ENCODE measurements at regions not wholly inside any gene's neighbourhood (a gene's known extent, or its start where the extent isn't known, plus 50 kb on each side); places are given as distances from the start of the nearest gene placed in this dataset.

GRCh38 chr2:215841175-215841816 lies 172.1 kb downstream of the MREG start:
- H3K4me3 ChIP-seq (ENCODE audit: low read depth, low read length) = no peak overlapping the region
- no peak for TF ChIP-seq CTCF (IDR thresholded peaks at IDR 0.05; ENCODE audit: low read depth, low read length)

GRCh38 chr2:215839816-215840215 lies 173.5 kb downstream of the MREG start:
- no peak for TF ChIP-seq CTCF (IDR thresholded peaks at IDR 0.05; ENCODE audit: low read depth, low read length)
- H3K4me3 ChIP-seq (ENCODE audit: low read depth, low read length) = no peak overlapping the region

- TF ChIP-seq CTCF (IDR thresholded peaks at IDR 0.05; ENCODE audit: low read depth, low read length) = no peak
Observed at GRCh38 chr2:215839309-215839708, 174.0 kb downstream of the MREG start.

GRCh38 chr2:215836881-215837280 lies 176.5 kb downstream of the MREG start:
- TF ChIP-seq CTCF (IDR thresholded peaks at IDR 0.05; ENCODE audit: low read depth, low read length) = no peak
- H3K4me3 ChIP-seq (ENCODE audit: low read depth, low read length) = no peak overlapping the region

More at GRCh38 chr2:215839309-215839708, 174.0 kb downstream of the MREG start:
- H3K4me3 ChIP-seq (ENCODE audit: low read depth, low read length) = no peak overlapping the region

- TF ChIP-seq CTCF (IDR thresholded peaks at IDR 0.05; ENCODE audit: low read depth, low read length) = no peak
- H3K4me3 ChIP-seq (ENCODE audit: low read depth, low read length) = no peak overlapping the region
Observed at GRCh38 chr2:215835657-215836056, 177.7 kb downstream of the MREG start.

- no peak for TF ChIP-seq CTCF (IDR thresholded peaks at IDR 0.05; ENCODE audit: low read depth, low read length)
- H3K4me3 ChIP-seq (ENCODE audit: low read depth, low read length) = no peak overlapping the region
Observed at GRCh38 chr2:215835231-215835630, 178.1 kb downstream of the MREG start.

- no peak overlapping the region for H3K4me3 ChIP-seq (ENCODE audit: low read depth, low read length)
- TF ChIP-seq CTCF (IDR thresholded peaks at IDR 0.05; ENCODE audit: low read depth, low read length) = no peak
Observed at GRCh38 chr2:215833531-215834162, 179.7 kb downstream of the MREG start.

All from WI38 (cell line).